ENCODE measurements at regions not wholly inside any gene's neighbourhood (a gene's known extent, or its start where the extent isn't known, plus 50 kb on each side); places are given as distances from the start of the nearest gene placed in this dataset.
"Not testable (repeated sequence)": the region's sequence is repeated elsewhere in the genome, so short reads cannot be mapped to it uniquely, and the experiment has no call there.

DNA sequence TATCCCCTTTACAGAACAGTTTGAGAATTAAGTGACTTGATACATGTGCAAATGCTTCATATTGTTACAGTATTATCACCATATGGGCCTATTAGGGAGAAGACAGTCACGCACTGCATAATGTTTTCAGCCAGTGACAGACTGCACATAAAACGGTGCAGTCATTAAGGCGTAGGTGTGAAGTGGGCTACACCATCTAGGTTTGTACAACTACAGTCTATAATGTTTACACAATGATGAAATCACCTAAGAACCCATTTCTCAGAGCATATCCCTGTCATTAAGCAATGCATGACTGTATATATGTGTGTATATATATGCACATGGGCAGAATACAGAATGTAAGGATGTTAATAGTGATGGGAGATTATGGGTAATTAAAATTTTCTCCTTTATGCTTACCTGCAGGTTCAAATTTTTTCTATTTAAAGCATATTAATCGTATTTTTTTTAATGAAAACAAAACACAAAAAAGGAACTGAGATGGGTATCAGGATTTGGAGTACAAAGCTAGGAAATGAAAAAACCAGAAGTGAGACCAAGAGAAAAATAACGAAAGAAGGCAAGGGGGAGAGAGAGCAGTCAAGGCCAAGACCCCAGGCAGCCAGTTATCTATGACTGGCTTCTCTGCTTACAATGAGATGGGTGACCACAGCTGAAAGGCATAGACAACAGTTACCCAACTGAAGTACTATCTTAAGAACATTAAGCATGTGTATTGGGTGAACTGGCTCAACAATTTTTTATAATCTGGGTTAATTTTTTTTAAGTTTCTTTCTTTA, 122.9 kb upstream of the DAB1 start:
- H3K4me3 Mint-ChIP-seq: no peak overlapping the region
- no peaks in the 10 kb centered on the region for H3K4me1 Mint-ChIP-seq
- H3K36me3 Mint-ChIP-seq (ENCODE audit: low read depth): no peaks in the 10 kb centered on the region
- no peaks in the 10 kb centered on the region for H3K9me3 Mint-ChIP-seq
- H3K27ac Mint-ChIP-seq: no peak overlapping the region
- TF ChIP-seq, protein P1, sequence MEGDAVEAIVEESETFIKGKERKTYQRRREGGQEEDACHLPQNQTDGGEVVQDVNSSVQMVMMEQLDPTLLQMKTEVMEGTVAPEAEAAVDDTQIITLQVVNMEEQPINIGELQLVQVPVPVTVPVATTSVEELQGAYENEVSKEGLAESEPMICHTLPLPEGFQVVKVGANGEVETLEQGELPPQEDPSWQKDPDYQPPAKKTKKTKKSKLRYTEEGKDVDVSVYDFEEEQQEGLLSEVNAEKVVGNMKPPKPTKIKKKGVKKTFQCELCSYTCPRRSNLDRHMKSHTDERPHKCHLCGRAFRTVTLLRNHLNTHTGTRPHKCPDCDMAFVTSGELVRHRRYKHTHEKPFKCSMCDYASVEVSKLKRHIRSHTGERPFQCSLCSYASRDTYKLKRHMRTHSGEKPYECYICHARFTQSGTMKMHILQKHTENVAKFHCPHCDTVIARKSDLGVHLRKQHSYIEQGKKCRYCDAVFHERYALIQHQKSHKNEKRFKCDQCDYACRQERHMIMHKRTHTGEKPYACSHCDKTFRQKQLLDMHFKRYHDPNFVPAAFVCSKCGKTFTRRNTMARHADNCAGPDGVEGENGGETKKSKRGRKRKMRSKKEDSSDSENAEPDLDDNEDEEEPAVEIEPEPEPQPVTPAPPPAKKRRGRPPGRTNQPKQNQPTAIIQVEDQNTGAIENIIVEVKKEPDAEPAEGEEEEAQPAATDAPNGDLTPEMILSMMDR (IDR thresholded peaks at IDR 0.05): no peak
- no peak for DNase-seq
- H3K27me3 Mint-ChIP-seq (ENCODE audit: low read depth, poor library complexity): peaks cover 4% of the 10 kb centered on the region

DNA sequence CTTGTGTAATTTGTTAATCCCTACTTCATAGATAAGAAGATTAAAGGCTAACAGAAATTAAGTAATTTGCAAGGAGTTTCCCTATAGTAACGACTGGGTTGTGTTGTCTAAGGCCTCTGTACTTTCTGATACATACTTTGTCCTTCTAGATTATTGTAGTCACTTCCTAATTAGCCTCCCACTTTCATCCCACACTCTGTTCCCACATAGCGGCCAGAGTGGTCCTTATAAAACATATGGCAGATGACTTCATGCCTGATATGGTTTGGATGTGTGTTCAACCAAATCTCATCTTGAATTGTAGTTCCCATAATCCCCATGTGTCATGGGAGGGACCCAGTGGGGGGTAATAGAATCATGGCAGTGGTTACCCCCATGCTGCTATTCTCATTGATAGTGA, 120.5 kb upstream of the DAB1 start:
- Mint-ChIP-seq H3K4me1 (no peaks in the 10 kb centered on the region), H3K36me3 (ENCODE audit: low read depth) (no peaks in the 10 kb centered on the region), H3K27me3 (ENCODE audit: low read depth, poor library complexity) (peaks cover 4% of the 10 kb centered on the region), H3K27ac (no peak overlapping the region), H3K9me3 (no peaks in the 10 kb centered on the region), H3K4me3 (no peak overlapping the region)
- no peak for DNase-seq
- TF ChIP-seq, protein P1 (IDR thresholded peaks at IDR 0.05): no peak

DNA sequence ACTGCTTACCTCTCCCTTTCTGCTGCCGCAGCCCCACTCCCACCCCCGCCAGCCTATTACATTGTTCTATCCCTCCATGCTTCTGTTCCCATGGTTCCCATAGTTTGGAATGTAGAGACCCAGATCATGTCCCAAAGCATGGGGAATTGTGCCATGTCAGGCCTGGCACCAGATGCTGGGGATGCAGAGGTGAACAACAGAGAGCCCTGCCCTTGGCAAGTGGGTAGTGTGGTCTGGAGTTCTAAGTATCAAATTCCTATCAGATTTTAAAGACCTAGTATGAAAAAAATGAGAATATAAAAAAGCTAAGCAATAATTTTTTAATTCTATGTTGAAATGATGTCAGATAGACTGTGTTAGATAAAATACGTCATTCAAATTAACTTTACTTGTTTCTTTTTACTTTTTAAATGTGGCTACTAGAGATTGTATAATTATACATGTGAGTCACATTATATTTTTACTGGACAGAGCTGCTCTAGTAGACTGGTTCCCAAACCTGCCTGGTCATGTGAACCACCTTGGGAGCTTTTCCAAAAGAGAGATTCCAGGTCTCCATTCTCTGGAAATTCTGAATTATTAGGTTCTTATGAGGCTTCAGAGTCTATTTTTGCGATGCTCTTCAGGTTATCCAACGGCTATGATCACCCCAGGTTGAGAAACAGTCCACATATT, 113.0 kb upstream of the DAB1 start:
- H3K27me3 Mint-ChIP-seq (ENCODE audit: low read depth, poor library complexity): peaks cover 4% of the 10 kb centered on the region
- TF ChIP-seq, protein P1 (IDR thresholded peaks at IDR 0.05): no peak
- DNase-seq: no peak
- H3K4me1 Mint-ChIP-seq: peaks cover 6% of the 10 kb centered on the region
- H3K4me3 Mint-ChIP-seq: no peak overlapping the region
- no peaks in the 10 kb centered on the region for H3K9me3 Mint-ChIP-seq
- H3K27ac Mint-ChIP-seq: no peak overlapping the region
- H3K36me3 Mint-ChIP-seq (ENCODE audit: low read depth): no peaks in the 10 kb centered on the region

DNA sequence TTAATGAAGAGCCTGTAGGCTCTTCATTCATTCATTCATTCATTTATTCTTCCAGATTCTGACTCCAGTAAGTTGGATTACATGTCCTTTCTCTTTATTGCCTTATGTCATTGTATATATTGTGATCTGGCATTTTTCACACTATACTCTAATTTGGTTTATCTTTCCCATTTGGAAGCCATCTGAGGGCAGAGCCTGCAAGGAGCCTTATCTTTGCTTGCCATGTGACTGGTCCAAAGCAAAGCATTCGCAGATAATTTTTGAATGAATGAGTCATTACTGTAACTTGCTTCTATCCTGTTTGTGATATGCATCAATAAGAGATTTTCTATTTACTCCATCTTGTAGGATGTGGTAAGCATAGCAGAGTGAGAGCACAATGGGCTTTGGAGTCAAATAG, 108.4 kb upstream of the DAB1 start:
- H3K27ac Mint-ChIP-seq: no peak overlapping the region
- H3K9me3 Mint-ChIP-seq: peaks cover 21% of the 10 kb centered on the region
- H3K4me1 Mint-ChIP-seq: no peaks in the 10 kb centered on the region
- H3K27me3 Mint-ChIP-seq (ENCODE audit: low read depth, poor library complexity): peaks cover 8% of the 10 kb centered on the region
- TF ChIP-seq, protein P1 (IDR thresholded peaks at IDR 0.05): no peak
- H3K4me3 Mint-ChIP-seq: no peak overlapping the region
- no peak for DNase-seq
- H3K36me3 Mint-ChIP-seq (ENCODE audit: low read depth): no peaks in the 10 kb centered on the region

DNA sequence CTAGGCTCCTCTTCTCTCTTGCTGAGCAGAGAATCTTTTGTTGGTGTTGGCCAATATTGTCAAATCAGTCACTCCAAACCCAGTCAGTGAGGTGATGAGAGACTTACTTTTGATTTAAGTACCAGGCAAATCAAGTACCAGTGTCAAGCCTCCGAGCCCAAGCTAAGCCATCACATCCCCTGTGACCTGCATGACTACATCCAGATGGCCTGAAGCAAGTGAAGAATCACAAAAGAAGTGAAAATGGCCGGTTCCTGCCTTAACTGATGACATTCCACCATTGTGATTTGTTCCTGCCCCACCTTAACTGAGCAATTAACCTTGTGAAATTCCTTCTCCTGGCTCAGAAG, 107.0 kb upstream of the DAB1 start:
- not testable (repeated sequence) for DNase-seq; H3K27me3 Mint-ChIP-seq (ENCODE audit: low read depth, poor library complexity); H3K4me1 Mint-ChIP-seq; H3K36me3 Mint-ChIP-seq (ENCODE audit: low read depth); H3K4me3 Mint-ChIP-seq; H3K27ac Mint-ChIP-seq
- H3K9me3 Mint-ChIP-seq: peaks cover 21% of the 10 kb centered on the region

DNA sequence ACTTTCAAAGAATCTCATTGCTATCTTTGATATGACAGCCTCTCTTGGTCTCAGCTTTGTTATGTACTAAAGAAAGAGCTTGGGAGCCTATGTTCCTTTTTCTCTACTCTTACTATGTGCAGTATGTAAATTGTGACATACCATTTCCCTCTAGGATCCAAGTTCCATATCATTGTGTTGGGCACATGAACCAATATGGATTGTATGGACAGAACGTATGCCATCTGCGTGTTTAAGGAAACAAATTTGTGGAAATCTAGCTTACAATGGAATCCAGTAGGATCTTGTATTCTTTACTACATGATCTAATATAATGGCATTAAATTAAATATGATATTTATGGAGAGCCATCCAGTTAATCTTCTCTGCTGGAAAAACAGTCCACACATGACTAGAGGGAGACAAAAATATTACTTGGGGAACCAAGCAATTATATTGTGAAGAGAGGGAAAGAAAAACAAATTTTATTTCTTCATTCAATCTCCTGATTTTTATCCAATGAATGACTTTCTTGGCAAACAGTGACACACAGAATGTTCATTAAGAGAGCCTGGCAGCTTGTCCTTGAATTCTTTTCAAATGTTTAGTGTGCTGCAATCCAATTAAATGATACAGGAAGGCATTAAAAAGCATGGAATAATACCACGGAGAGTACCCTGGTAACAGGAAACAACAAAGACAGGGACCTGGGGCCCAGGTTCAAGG, 106.5 kb upstream of the DAB1 start:
- H3K27ac Mint-ChIP-seq: no peak overlapping the region

More for the DNA sequence above, 106.5 kb upstream of the DAB1 start:
- no peaks in the 10 kb centered on the region for H3K36me3 Mint-ChIP-seq (ENCODE audit: low read depth)
- H3K4me3 Mint-ChIP-seq: no peak overlapping the region
- no peak for DNase-seq
- peaks cover 21% of the 10 kb centered on the region for H3K9me3 Mint-ChIP-seq
- H3K4me1 Mint-ChIP-seq: no peaks in the 10 kb centered on the region
- TF ChIP-seq, protein P1 (IDR thresholded peaks at IDR 0.05): no peak
- H3K27me3 Mint-ChIP-seq (ENCODE audit: low read depth, poor library complexity): peaks cover 8% of the 10 kb centered on the region

Data from nephron progenitor cell (in vitro differentiated cells).